ENCODE measurements at regions not wholly inside any gene's neighbourhood (a gene's known extent, or its start where the extent isn't known, plus 50 kb on each side); places are given as distances from the start of the nearest gene placed in this dataset.

GRCh38 chr20:8938532-8938931 lies 130.4 kb upstream of the PLCB4 start:
- H2AFZ ChIP-seq (ENCODE audit: low read depth, low read length): no peak overlapping the region
- H3K4me2 ChIP-seq (ENCODE audit: insufficient read depth, low read length): no peak overlapping the region
- in situ Hi-C loops (cut with MboI): no loop called here
- H3K9me3 ChIP-seq (replicated peaks; ENCODE audit: control insufficient read depth, insufficient read depth, low read depth, low read length): no peaks in the 10 kb centered on the region
- no peaks in the 10 kb centered on the region for H3K9me1 ChIP-seq (ENCODE audit: control insufficient read depth, insufficient read depth, low read length)
- H3K4me1 ChIP-seq (replicated peaks in 1 of 2; ENCODE audit: control insufficient read depth in 2 of 2, insufficient read depth in 2 of 2, low read length in 2 of 2): no peaks in the 10 kb centered on the region
- no peak overlapping the region for H3K4me3 ChIP-seq
- POLR2A ChIA-PET: no interaction called here
- no peak for ATAC-seq
- FAIRE-seq: no peak
- no peaks in the 10 kb centered on the region for H4K20me1 ChIP-seq (replicated peaks; ENCODE audit: control insufficient read depth, insufficient read depth, low read length)
- CTCF ChIA-PET (ENCODE audit: low intra/inter-chr PET ratio): no interaction called here
- no peaks in the 10 kb centered on the region for H3K79me2 ChIP-seq (ENCODE audit: control insufficient read depth, insufficient read depth, low read length)
- H3K36me3 ChIP-seq (ENCODE audit: control insufficient read depth, insufficient read depth, low read length): no peaks in the 10 kb centered on the region
- DNase-seq (ENCODE audit: extremely low read depth in 1 of 4, low spot score in 3 of 4): no peak
- no peak for TF ChIP-seq ZNF174 (CRISPR knock-in tag; IDR thresholded peaks at IDR 0.05)
- TF ChIP-seq MAZ (CRISPR knock-in tag; conservative IDR thresholded peaks at IDR 0.05 in 1 of 2, IDR thresholded peaks at IDR 0.05 in 1 of 2): no peak
- TF ChIP-seq ZNF140 (CRISPR knock-in tag; IDR thresholded peaks at IDR 0.05): no peak
- no peak for TF ChIP-seq ZNF239 (CRISPR knock-in tag; IDR thresholded peaks at IDR 0.05)
- intact Hi-C loops (cut with micrococcal nuclease): no loop called here
- WGBS (ENCODE audit: insufficient coverage, low coverage, missing lambda C conversion rate): 17% methylated on average over 1 of the region's 1 CpG
- BruUV-seq (replicated peaks): no TSS peak
- H3K27ac ChIP-seq (ENCODE audit: extremely low read depth, low read depth, low read length): no peak overlapping the region
- no peaks in the 10 kb centered on the region for H3K27me3 ChIP-seq (ENCODE audit: control insufficient read depth in 2 of 2, insufficient read depth in 2 of 2, low read length in 2 of 2)
- no peak overlapping the region for H3K9ac ChIP-seq (ENCODE audit: insufficient read depth in 1 of 2, low read depth in 2 of 2, low read length in 2 of 2)

- WGBS (ENCODE audit: insufficient coverage, low coverage, missing lambda C conversion rate): 5% methylated on average over 2 of the region's 2 CpGs
- intact Hi-C loops (cut with micrococcal nuclease): loop anchor here (10.0 kb wide), 1 partner anchor 86 kb away; no protein-coding TSS in a partner anchor
- H4K20me1 ChIP-seq (replicated peaks; ENCODE audit: control insufficient read depth, insufficient read depth, low read length): no peaks in the 10 kb centered on the region
- in situ Hi-C loops (cut with MboI): no loop called here
- ChIA-PET CTCF (ENCODE audit: low intra/inter-chr PET ratio) (no interaction called here), POLR2A (no interaction called here)
- H3K9me3 ChIP-seq (replicated peaks; ENCODE audit: control insufficient read depth, insufficient read depth, low read depth, low read length): no peaks in the 10 kb centered on the region
- no peak for ATAC-seq
- no peak for TF ChIP-seq ZNF232 (CRISPR knock-in tag; IDR thresholded peaks at IDR 0.05)
- no peak for TF ChIP-seq ARID1B (IDR thresholded peaks at IDR 0.05)
- TF ChIP-seq MCM5 (IDR thresholded peaks at IDR 0.05; ENCODE audit: low read depth): no peak
- no peak for TF ChIP-seq RBM14 (IDR thresholded peaks at IDR 0.05; ENCODE audit: borderline replicate concordance, insufficient read depth, low read depth, low read length)
- TF ChIP-seq NONO (IDR thresholded peaks at IDR 0.05; ENCODE audit: low read depth in 2 of 2, low read length in 1 of 2): no peak
- no peak for TF ChIP-seq ZNF717 (CRISPR knock-in tag; IDR thresholded peaks at IDR 0.05)
- no peak for TF ChIP-seq KAT2B (IDR thresholded peaks at IDR 0.05; ENCODE audit: low read depth, low read length)
- TF ChIP-seq ZNF324 (CRISPR knock-in tag; IDR thresholded peaks at IDR 0.05): no peak
- no peak for TF ChIP-seq PTRF (tag; IDR thresholded peaks at IDR 0.05)
- TF ChIP-seq SMARCA4 (IDR thresholded peaks at IDR 0.05): no peak
- no peak for TF ChIP-seq MAFF (IDR thresholded peaks at IDR 0.05; ENCODE audit: low read length)
- no peak for TF ChIP-seq ZBED1 (IDR thresholded peaks at IDR 0.05)
- no peak for TF ChIP-seq ASH1L (IDR thresholded peaks at IDR 0.05; ENCODE audit: borderline replicate concordance, low read depth, partially characterized antibody)
- TF ChIP-seq XRCC4 (IDR thresholded peaks at IDR 0.05; ENCODE audit: extremely low read depth, insufficient read depth, insufficient read length): no peak
- TF ChIP-seq, protein P1, sequence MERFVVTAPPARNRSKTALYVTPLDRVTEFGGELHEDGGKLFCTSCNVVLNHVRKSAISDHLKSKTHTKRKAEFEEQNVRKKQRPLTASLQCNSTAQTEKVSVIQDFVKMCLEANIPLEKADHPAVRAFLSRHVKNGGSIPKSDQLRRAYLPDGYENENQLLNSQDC (CRISPR knock-in tag; IDR thresholded peaks at IDR 0.05): no peak
- no peak for TF ChIP-seq POLR2H (tag; IDR thresholded peaks at IDR 0.05; ENCODE audit: low read depth)
- no peak for TF ChIP-seq LARP7 (IDR thresholded peaks at IDR 0.05)
- TF ChIP-seq SREBF2 (CRISPR knock-in tag; IDR thresholded peaks at IDR 0.05): no peak
- FAIRE-seq: no peak
- H3K36me3 ChIP-seq (ENCODE audit: control insufficient read depth, insufficient read depth, low read length): no peaks in the 10 kb centered on the region
- no peak overlapping the region for H3K4me2 ChIP-seq (ENCODE audit: insufficient read depth, low read length)
- H3K9me1 ChIP-seq (ENCODE audit: control insufficient read depth, insufficient read depth, low read length): no peaks in the 10 kb centered on the region
- no peak for DNase-seq (ENCODE audit: extremely low read depth in 1 of 4, low spot score in 3 of 4)
- H3K4me1 ChIP-seq (replicated peaks in 1 of 2; ENCODE audit: control insufficient read depth in 2 of 2, insufficient read depth in 2 of 2, low read length in 2 of 2): no peaks in the 10 kb centered on the region
- no peak overlapping the region for H3K4me3 ChIP-seq
- H3K27ac ChIP-seq (ENCODE audit: extremely low read depth, low read depth, low read length): no peak overlapping the region
- no peaks in the 10 kb centered on the region for H3K27me3 ChIP-seq (ENCODE audit: control insufficient read depth in 2 of 2, insufficient read depth in 2 of 2, low read length in 2 of 2)
- H2AFZ ChIP-seq (ENCODE audit: low read depth, low read length): no peak overlapping the region
- H3K9ac ChIP-seq (ENCODE audit: insufficient read depth in 1 of 2, low read depth in 2 of 2, low read length in 2 of 2): no peak overlapping the region
- BruUV-seq (replicated peaks): no TSS peak
- no peaks in the 10 kb centered on the region for H3K79me2 ChIP-seq (ENCODE audit: control insufficient read depth, insufficient read depth, low read length)
Measured at GRCh38 chr20:8940326-8940725, 128.6 kb upstream of the PLCB4 start.

All from K562 (cell line).